PC-9 (cell line): ENCODE measurements at regions not wholly inside any gene's neighbourhood (a gene's known extent, or its start where the extent isn't known, plus 50 kb on each side); places are given as distances from the start of the nearest gene placed in this dataset.

Experiments used
- BruUV-seq: library from RNA; stranded (reverse); fragments of 400-500 nt; replicated peaks from 2 replicates; lab custom pipeline; 2021; lab: Mats Ljungman, UMichigan
- CTCF ChIA-PET: fragments of 300-600 bp; sonication (Branson Sonifier 250); formaldehyde crosslinking; loops from one replicate; lab custom pipeline; 2022; ENCODE audit warnings: antibody characterized with exemption; lab: Charles Lee
- POLR2A ChIA-PET: fragments of 300-600 bp; sonication (Branson Sonifier 250); formaldehyde crosslinking; loops from one replicate; lab custom pipeline; 2022; ENCODE audit warnings: antibody characterized with exemption; ENCODE audit not compliant: unreplicated experiment; lab: Charles Lee
- DNase-seq, 2 experiments: peaks; one replicate each; pipeline versions ENCODE4 v3.0.0 to v3.0.0-alpha.2; 2015 to 2022; ENCODE audit warnings: mixed read lengths in 1 of 2
- H2AFZ ChIP-seq: fragments of 200-600 bp; sonication (generic); 2 replicates; pipeline ENCODE4 v1.8.1; 2017; ENCODE audit warnings: antibody characterized with exemption
- H3F3A ChIP-seq: fragments of 200-600 bp; sonication (generic); 2 replicates; pipeline ENCODE4 v1.8.1; 2017; ENCODE audit warnings: antibody characterized with exemption, mild to moderate bottlenecking, low read depth; ENCODE audit not compliant: insufficient read depth
- H3K27ac ChIP-seq: fragments of 200-600 bp; sonication (generic); 2 replicates; pipeline ENCODE4 v1.6.1; 2016; ENCODE audit warnings: mixed run types
- H3K27me3 ChIP-seq: fragments of 200-600 bp; sonication (generic); 2 replicates; pipeline ENCODE4 v1.6.1; 2016; ENCODE audit warnings: low read depth, mixed run types; ENCODE audit not compliant: insufficient read depth
- H3K36me3 ChIP-seq: fragments of 200-600 bp; sonication (generic); 2 replicates; pipeline ENCODE4 v1.6.1; 2016; ENCODE audit warnings: low read depth, mixed run types
- H3K4me1 ChIP-seq: fragments of 200-600 bp; sonication (generic); replicated peaks from 2 replicates; pipeline ENCODE4 v1.6.1; 2016; ENCODE audit warnings: mixed run types; ENCODE audit not compliant: insufficient read depth
- H3K4me2 ChIP-seq: fragments of 200-600 bp; sonication (generic); 2 replicates; pipeline ENCODE4 v1.6.1; 2017; ENCODE audit warnings: mixed run types
- H3K4me3 ChIP-seq: fragments of 200-600 bp; sonication (generic); 2 replicates; pipeline ENCODE4 v1.6.1; 2016; ENCODE audit warnings: mixed run types
- H3K79me2 ChIP-seq: fragments of 200-600 bp; sonication (generic); 2 replicates; pipeline ENCODE4 v1.6.1; 2017; ENCODE audit warnings: low read depth, mixed run types
- H3K9me2 ChIP-seq: fragments of 200-600 bp; sonication (generic); 2 replicates; pipeline ENCODE4 v1.8.1; 2017; ENCODE audit warnings: mild to moderate bottlenecking; ENCODE audit not compliant: insufficient read depth
- H3K9me3 ChIP-seq: fragments of 200-600 bp; sonication (generic); 2 replicates; pipeline ENCODE4 v1.8.1; 2016; ENCODE audit warnings: low read depth; ENCODE audit not compliant: insufficient read depth
- H4K20me1 ChIP-seq: fragments of 200-600 bp; sonication (generic); 2 replicates; pipeline ENCODE4 v1.8.1; 2017; ENCODE audit not compliant: insufficient read depth
- CTCF ChIP-seq: fragments of 200-600 bp; sonication (generic); conservative IDR thresholded peaks from 2 replicates; pipeline ENCODE4 v1.6.1; 2017; ENCODE audit warnings: mixed run types, antibody characterized with exemption, mild to moderate bottlenecking, moderate library complexity
- EZH2 ChIP-seq: fragments of 200-600 bp; sonication (generic); IDR thresholded peaks from 2 replicates; pipeline ENCODE4 v1.8.0; 2017; ENCODE audit warnings: antibody characterized with exemption, low read depth
- intact Hi-C: fragments of 100-400 bp; cut with micrococcal nuclease; formaldehyde crosslinking; loops from one replicate; pipeline ENCODE4 v1.10.0; 2022; ENCODE audit not compliant: unreplicated experiment

DNA sequence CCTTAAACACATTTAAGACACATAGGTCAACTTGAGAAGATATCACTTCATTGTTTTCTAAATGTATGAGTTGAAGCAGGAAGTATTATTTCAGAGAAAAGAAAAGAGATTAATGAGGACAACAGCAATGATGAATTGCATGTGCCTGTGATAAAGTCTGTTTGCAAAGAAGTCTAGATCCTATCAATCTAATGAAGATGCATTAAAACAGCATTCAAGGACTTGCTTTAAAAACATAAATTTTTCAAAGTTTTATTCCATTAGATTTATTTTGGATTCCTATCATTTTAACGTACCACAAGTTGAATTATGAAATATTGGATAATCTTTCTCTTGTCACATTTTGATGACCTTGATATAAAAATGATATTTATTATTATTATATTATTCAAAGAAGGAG lies 642.5 kb upstream of the CCDC54 start:
- no TSS peak for BruUV-seq
- no peaks in the 10 kb centered on the region for H3K9me2 ChIP-seq
- no peak overlapping the region for H3K4me2 ChIP-seq
- H3F3A ChIP-seq: no peaks in the 10 kb centered on the region
- peaks cover 10% of the 10 kb centered on the region; the same call in 1 of the 2 replicates for H3K9me3 ChIP-seq
- no peaks in the 10 kb centered on the region for H4K20me1 ChIP-seq
- ChIA-PET CTCF (no interaction called here), POLR2A (no interaction called here)
- intact Hi-C loops: no loop called here
- no peaks in the 10 kb centered on the region for H3K4me1 ChIP-seq
- H3K79me2 ChIP-seq: no peaks in the 10 kb centered on the region
- no peak overlapping the region for H3K4me3 ChIP-seq
- no peaks in the 10 kb centered on the region for H3K27me3 ChIP-seq
- TF ChIP-seq CTCF (no peak), EZH2 (no peak)
- H3K36me3 ChIP-seq: no peaks in the 10 kb centered on the region
- H2AFZ ChIP-seq: no peak overlapping the region
- H3K27ac ChIP-seq: no peak overlapping the region
- no peak for DNase-seq

- BruUV-seq: no TSS peak
- no peak overlapping the region for H2AFZ ChIP-seq
- H3K9me3 ChIP-seq: peaks cover 10% of the 10 kb centered on the region; the same call in 1 of the 2 replicates
- H3K27ac ChIP-seq: no peak overlapping the region
- no peak overlapping the region for H3K4me2 ChIP-seq
- no peaks in the 10 kb centered on the region for H3K36me3 ChIP-seq
- H3K27me3 ChIP-seq: no peaks in the 10 kb centered on the region
- no peaks in the 10 kb centered on the region for H4K20me1 ChIP-seq
- no peaks in the 10 kb centered on the region for H3K9me2 ChIP-seq
- POLR2A ChIA-PET: interaction anchor here (0.6 kb wide), 2 partner anchors 690 to 1981 kb away, joined by 3 read pairs; no protein-coding TSS in a partner anchor
- CTCF ChIA-PET: no interaction called here
- H3F3A ChIP-seq: no peaks in the 10 kb centered on the region
- TF ChIP-seq EZH2 (no peak), CTCF (no peak)
- no peaks in the 10 kb centered on the region for H3K4me1 ChIP-seq
- intact Hi-C loops: no loop called here
- no peak overlapping the region for H3K4me3 ChIP-seq
- H3K79me2 ChIP-seq: no peaks in the 10 kb centered on the region
- DNase-seq: no peak
These were observed 640.0 kb upstream of the CCDC54 start for GRCh38 chr3:106737265-106737664.

GRCh38 chr3:106740116-106740515 lies 637.1 kb upstream of the CCDC54 start:
- CTCF ChIA-PET: no interaction called here
- POLR2A ChIA-PET: no interaction called here
- no peak for TF ChIP-seq EZH2
- no peak for TF ChIP-seq CTCF

More at GRCh38 chr3:106740116-106740515, 637.1 kb upstream of the CCDC54 start:
- H3K79me2 ChIP-seq: no peaks in the 10 kb centered on the region
- intact Hi-C loops: no loop called here
- H4K20me1 ChIP-seq: no peaks in the 10 kb centered on the region
- no peaks in the 10 kb centered on the region for H3K9me2 ChIP-seq
- H3K4me3 ChIP-seq: no peak overlapping the region
- no TSS peak for BruUV-seq
- no peaks in the 10 kb centered on the region for H3F3A ChIP-seq
- no peaks in the 10 kb centered on the region for H3K4me1 ChIP-seq
- H3K27me3 ChIP-seq: no peaks in the 10 kb centered on the region
- no peaks in the 10 kb centered on the region for H3K36me3 ChIP-seq
- no peak overlapping the region for H3K27ac ChIP-seq
- H3K4me2 ChIP-seq: no peak overlapping the region
- DNase-seq: no peak
- H2AFZ ChIP-seq: peak overlapping the region; percentile 9; the same call in 1 of the 2 replicates
- H3K9me3 ChIP-seq: peaks cover 9% of the 10 kb centered on the region; the same call in 1 of the 2 replicates
